Upper lobe of left lung (tissue), 6 donors: ENCODE measurements at regions not wholly inside any gene's neighbourhood (a gene's known extent, or its start where the extent isn't known, plus 50 kb on each side); places are given as distances from the start of the nearest gene placed in this dataset.
A peak's percentile ranks its signal among the peaks of the same experiment; 100 is the strongest.

ENCODE experiments used
- ATAC-seq, 2 donors: fragments of 200-7000 bp; cut with Tn5 transposase; one replicate each; pipeline ENCODE4 v1.9.1; 2022; ENCODE audit warnings: mild to moderate bottlenecking in 2 of 2, moderate library complexity in 2 of 2; ENCODE audit not compliant: low FRiP score in 2 of 2
- DNase-seq, 2 donors: peaks; one replicate each; pipeline ENCODE4 v3.0.0-alpha.2; 2019 to 2020
- H3K27ac ChIP-seq, 4 donors: fragments of 200-600 bp; sonication (generic); one replicate each; pipeline ENCODE4 v1.5.1; 2016 to 2019
- H3K27me3 ChIP-seq, 4 donors: fragments of 200-600 bp; sonication (generic); one replicate each; pipeline ENCODE4 v1.5.1; 2017 to 2019
- H3K36me3 ChIP-seq, 4 donors: fragments of 200-600 bp; sonication (generic); one replicate each; pipeline ENCODE4 v1.5.1; 2016 to 2019
- H3K4me1 ChIP-seq, 4 donors: fragments of 200-600 bp; sonication (generic); one replicate each; pipeline ENCODE4 v1.5.1; 2018 to 2019
- H3K4me3 ChIP-seq, 4 donors: fragments of 200-600 bp; sonication (generic); one replicate each; pipeline ENCODE4 v1.5.1; 2017 to 2019; ENCODE audit warnings: mild to moderate bottlenecking in 2 of 4, moderate library complexity in 1 of 4
- H3K9me3 ChIP-seq, 4 donors: fragments of 200-600 bp; sonication (generic); one replicate each; pipeline ENCODE4 v1.5.1; 2018 to 2019
- EP300 ChIP-seq, 4 donors: sonication (generic); formaldehyde crosslinking; IDR thresholded peaks; one replicate each; pipeline ENCODE4 v1.5.1; 2017; ENCODE audit warnings: antibody characterized with exemption in 4 of 4, control low read depth in 2 of 4
- POLR2A ChIP-seq, 4 donors: fragments of 450-650 bp; IDR thresholded peaks; one replicate each; pipeline ENCODE4 v1.5.1; 2016 to 2017; ENCODE audit warnings: antibody characterized with exemption in 4 of 4, mild to moderate bottlenecking in 2 of 4
- POLR2AphosphoS5 ChIP-seq, 2 donors: sonication (generic); formaldehyde crosslinking; IDR thresholded peaks; one replicate each; pipeline ENCODE4 v1.5.1; 2017; ENCODE audit warnings: antibody characterized with exemption in 2 of 2
- WGBS, 2 donors: methylation state at CpG; one replicate each; pipeline ENCODE4 v1.1.5; 2017 to 2018; 5-methylcytosine and 5-hydroxymethylcytosine counted together
- TF ChIP-seq, protein P1 (sequence below), 6 experiments: fragments of 450-650 bp in 4 of 6; fragments of 200-600 bp in 2 of 6; sonication (generic) in 2 of 6; IDR thresholded peaks; one replicate each; pipeline ENCODE4 v1.5.1; 2016 to 2019; ENCODE audit warnings: antibody characterized with exemption in 6 of 6
- donor health status: DM: no; HTN: no; CAD: no; lungs with moderate emphysema.
- donor health status: DM: no; HTN: yes; CAD: no; lungs with severe emphysema.

DNA sequence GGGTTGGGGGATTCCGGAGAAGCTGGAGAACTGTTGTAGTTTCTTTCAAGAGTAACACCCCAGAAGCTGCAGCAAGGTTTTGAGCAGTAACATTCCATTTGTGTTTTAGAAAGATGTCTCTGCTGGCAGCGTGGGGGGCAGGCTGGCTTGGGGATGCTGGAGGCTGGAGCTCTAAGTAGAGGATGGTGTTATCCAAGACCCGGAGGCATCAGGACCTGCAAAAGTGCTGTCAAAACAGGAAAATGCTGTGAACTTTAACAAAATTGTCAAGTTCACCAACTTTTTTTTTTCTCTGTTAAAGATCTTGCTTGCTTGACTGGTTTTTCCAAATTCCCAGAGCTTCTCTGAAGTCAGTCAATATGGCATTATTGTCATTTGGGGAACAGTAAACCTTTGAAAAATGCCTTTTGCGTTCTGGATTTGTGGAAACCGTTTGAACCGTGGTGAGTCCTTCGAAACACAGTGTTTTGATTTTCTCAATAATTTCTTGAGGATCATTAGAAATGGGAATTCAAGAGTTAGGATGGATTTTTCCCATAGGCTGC is 189.6 kb upstream of the NLRP1 start:
- H3K4me1 ChIP-seq = no peaks in the 10 kb centered on the region
- ATAC-seq (no peak), DNase-seq (no peak)
- no peak overlapping the region for H3K4me3 ChIP-seq
- H3K36me3 ChIP-seq = no peaks in the 10 kb centered on the region
- TF ChIP-seq EP300 (IDR thresholded peaks at IDR 0.05) (no peak), POLR2AphosphoS5 (IDR thresholded peaks at IDR 0.05) (no peak), POLR2A (IDR thresholded peaks at IDR 0.05) (no peak)
- TF ChIP-seq, protein P1, sequence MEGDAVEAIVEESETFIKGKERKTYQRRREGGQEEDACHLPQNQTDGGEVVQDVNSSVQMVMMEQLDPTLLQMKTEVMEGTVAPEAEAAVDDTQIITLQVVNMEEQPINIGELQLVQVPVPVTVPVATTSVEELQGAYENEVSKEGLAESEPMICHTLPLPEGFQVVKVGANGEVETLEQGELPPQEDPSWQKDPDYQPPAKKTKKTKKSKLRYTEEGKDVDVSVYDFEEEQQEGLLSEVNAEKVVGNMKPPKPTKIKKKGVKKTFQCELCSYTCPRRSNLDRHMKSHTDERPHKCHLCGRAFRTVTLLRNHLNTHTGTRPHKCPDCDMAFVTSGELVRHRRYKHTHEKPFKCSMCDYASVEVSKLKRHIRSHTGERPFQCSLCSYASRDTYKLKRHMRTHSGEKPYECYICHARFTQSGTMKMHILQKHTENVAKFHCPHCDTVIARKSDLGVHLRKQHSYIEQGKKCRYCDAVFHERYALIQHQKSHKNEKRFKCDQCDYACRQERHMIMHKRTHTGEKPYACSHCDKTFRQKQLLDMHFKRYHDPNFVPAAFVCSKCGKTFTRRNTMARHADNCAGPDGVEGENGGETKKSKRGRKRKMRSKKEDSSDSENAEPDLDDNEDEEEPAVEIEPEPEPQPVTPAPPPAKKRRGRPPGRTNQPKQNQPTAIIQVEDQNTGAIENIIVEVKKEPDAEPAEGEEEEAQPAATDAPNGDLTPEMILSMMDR (IDR thresholded peaks at IDR 0.05) = no peak
- no peaks in the 10 kb centered on the region for H3K9me3 ChIP-seq
- no peak overlapping the region for H3K27ac ChIP-seq
- 53 to 66% methylated on average over 7 of the region's 7 CpGs for WGBS, 2 donors
- peaks cover 0 to 7% (median 2%) of the 10 kb centered on the region in 4 donors for H3K27me3 ChIP-seq

DNA sequence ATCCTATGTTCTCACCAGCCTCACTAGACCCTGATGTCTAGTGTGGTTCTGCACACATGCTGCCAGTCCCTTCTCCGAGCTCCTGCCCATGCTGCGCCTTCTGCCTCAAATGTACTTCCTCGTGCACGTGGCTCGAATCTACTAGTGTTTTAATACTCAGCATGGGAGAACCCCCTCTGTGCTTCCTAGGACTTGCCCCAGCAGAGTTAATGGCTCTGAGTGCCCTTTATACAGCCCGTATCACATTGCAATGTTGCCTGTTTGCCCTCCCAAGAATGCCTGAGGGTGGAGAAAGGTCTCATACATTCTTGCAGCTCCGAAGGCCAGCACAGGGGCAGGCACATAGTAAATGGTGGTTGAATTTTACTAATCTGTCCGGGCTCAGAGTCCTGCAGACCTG is 190.8 kb upstream of the NLRP1 start:
- WGBS, 2 donors = 53 to 60% methylated on average over 8 of the region's 8 CpGs
- H3K27me3 ChIP-seq = peaks cover 0 to 7% (median 2%) of the 10 kb centered on the region in 4 donors
- TF ChIP-seq POLR2AphosphoS5 (IDR thresholded peaks at IDR 0.05) = no peak
- no peak for ATAC-seq
- no peaks in the 10 kb centered on the region for H3K36me3 ChIP-seq
- H3K27ac ChIP-seq = no peak overlapping the region
- no peaks in the 10 kb centered on the region for H3K9me3 ChIP-seq
- H3K4me1 ChIP-seq = no peaks in the 10 kb centered on the region
- no peak overlapping the region for H3K4me3 ChIP-seq
- no peak for DNase-seq

DNA sequence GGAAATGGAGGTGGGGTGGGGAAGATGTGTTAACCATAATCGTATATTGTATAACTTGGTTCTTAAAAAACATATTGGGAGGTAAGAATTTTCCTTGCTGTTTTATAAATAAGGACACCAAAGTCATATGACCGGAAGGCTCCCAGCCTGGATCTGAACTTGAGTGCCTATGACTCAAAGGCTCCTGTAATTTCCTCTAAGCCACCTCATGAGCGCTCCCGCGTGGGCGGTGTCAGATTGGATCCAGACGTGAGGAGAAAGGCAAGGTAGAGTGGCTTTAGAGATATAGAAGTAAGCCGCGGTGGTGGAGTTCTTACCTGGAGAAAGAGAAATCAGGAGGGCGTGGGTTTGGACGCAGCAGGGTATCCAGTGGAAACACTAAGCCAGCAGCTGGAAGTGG is 196.2 kb upstream of the NLRP1 start:
- ATAC-seq (no peak), DNase-seq (no peak)
- Histone ChIP-seq H3K9me3 (peaks cover 0 to 12% (median 3%) of the 10 kb centered on the region in 4 donors), H3K27ac (no peak overlapping the region), H3K27me3 (no peaks in the 10 kb centered on the region), H3K36me3 (no peaks in the 10 kb centered on the region), H3K4me3 (no peak overlapping the region), H3K4me1 (no peaks in the 10 kb centered on the region)
- WGBS, 2 donors = 82 to 84% methylated on average over 11 of the region's 11 CpGs
- no peak for TF ChIP-seq EP300 (IDR thresholded peaks at IDR 0.05)
- TF ChIP-seq POLR2AphosphoS5 (IDR thresholded peaks at IDR 0.05) = no peak
- TF ChIP-seq, protein P1 (IDR thresholded peaks at IDR 0.05) = no peak
- TF ChIP-seq POLR2A (IDR thresholded peaks at IDR 0.05) = no peak

DNA sequence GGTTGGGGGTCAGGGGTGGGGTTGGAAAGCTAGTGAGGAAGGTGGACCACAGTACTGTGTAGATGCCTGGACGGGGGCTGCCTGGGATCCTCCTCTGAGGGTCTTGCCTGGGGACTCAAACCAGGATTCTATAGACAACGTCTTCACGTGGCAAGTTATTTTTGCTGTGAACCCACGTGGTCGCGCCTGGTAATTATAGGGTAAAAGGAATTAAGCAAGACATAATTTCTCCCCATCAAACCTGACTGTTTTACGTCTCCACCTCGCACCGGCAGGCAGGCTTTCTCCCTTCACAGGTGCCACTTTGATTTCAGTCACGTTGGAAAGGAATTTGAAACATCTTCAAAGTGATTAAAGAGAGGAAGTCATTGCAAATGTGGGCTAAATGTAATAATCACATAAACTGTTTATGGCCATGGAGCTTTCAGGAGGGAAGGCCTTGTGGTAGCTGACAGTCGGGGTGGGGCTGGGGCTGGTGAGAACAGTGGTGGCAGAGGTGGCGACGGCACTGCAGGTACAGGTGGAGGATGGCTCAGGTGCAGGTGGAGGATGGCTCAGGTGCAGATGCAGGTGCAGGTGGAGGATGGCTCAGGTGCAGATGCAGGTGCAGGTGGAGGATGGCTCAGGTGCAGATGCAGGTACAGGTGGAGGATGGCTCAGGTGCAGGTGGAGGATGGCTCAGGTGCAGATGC is 197.1 kb upstream of the NLRP1 start:
- DNase-seq = peak in 1 of 2 donors; percentile 36
- no peaks in the 10 kb centered on the region for H3K27me3 ChIP-seq
- H3K9me3 ChIP-seq = peaks cover 0 to 12% (median 3%) of the 10 kb centered on the region in 4 donors
- no peak for ATAC-seq
- no peaks in the 10 kb centered on the region for H3K4me1 ChIP-seq
- H3K27ac ChIP-seq = no peak overlapping the region
- H3K4me3 ChIP-seq = no peak overlapping the region
- 59 to 68% methylated on average over 13 of the region's 13 CpGs for WGBS, 2 donors
- H3K36me3 ChIP-seq = no peaks in the 10 kb centered on the region
- TF ChIP-seq EP300 (IDR thresholded peaks at IDR 0.05) = no peak
- no peak for TF ChIP-seq POLR2A (IDR thresholded peaks at IDR 0.05)
- no peak for TF ChIP-seq POLR2AphosphoS5 (IDR thresholded peaks at IDR 0.05)
- TF ChIP-seq, protein P1 (IDR thresholded peaks at IDR 0.05) = no peak

DNA sequence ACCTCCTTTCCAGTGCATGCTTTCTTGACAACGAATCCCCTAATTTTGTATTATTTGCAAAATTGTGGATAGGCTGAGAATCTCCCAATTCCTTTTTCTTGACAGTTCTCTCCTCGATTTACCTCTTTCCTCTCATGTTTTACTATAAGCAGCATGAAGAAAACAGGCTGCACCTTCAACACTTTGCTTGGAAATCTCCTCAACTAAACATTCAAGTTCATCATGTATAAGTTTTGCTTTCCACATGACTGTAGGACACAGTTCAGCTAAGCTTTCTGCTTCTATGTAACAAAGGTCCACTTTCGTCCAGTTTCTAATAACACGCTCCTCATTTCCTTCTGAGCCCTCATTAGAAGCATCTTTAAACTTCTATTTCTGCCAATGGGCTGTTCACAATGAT is 199.0 kb upstream of the NLRP1 start:
- Histone ChIP-seq H3K27ac (no peak overlapping the region), H3K4me3 (no peak overlapping the region), H3K27me3 (no peaks in the 10 kb centered on the region), H3K9me3 (peaks cover 0 to 12% (median 3%) of the 10 kb centered on the region in 4 donors), H3K36me3 (no peaks in the 10 kb centered on the region), H3K4me1 (no peaks in the 10 kb centered on the region)
- ATAC-seq (no peak), DNase-seq (no peak)
- WGBS, 2 donors = 84 to 89% methylated on average over 4 of the region's 4 CpGs
- no peak for TF ChIP-seq POLR2A (IDR thresholded peaks at IDR 0.05)
- TF ChIP-seq EP300 (IDR thresholded peaks at IDR 0.05) = no peak
- TF ChIP-seq, protein P1 (IDR thresholded peaks at IDR 0.05) = no peak
- TF ChIP-seq POLR2AphosphoS5 (IDR thresholded peaks at IDR 0.05) = no peak
